ENCODE measurements at regions not wholly inside any gene's neighbourhood (a gene's known extent, or its start where the extent isn't known, plus 50 kb on each side); places are given as distances from the start of the nearest gene placed in this dataset.
"Not testable (repeated sequence)": the region's sequence is repeated elsewhere in the genome, so short reads cannot be mapped to it uniquely, and the experiment has no call there.

- ChIA-PET CTCF (interaction anchor here (0.9 kb wide), 1 partner anchor 125 kb away, joined by 3 read pairs; no protein-coding TSS in a partner anchor), POLR2A (no interaction called here)
- no peaks in the 10 kb centered on the region for H3K27me3 ChIP-seq (ENCODE audit: control insufficient read depth, insufficient read depth, low read length)
- DNase-seq (ENCODE audit: low read depth): no peak
- no peak overlapping the region for H3K4me3 ChIP-seq (ENCODE audit: low read depth, low read length)
- no peaks in the 10 kb centered on the region for H3K36me3 ChIP-seq (ENCODE audit: control insufficient read depth, insufficient read depth, low read length)
- TF ChIP-seq CTCF (IDR thresholded peaks at IDR 0.05; ENCODE audit: insufficient read depth, low read depth, low read length): no peak
These were observed 68.1 kb upstream of the CCDC179 start for GRCh38 chr11:22928207-22928917.

GRCh38 chr11:22930816-22931594, 70.7 kb upstream of the CCDC179 start:
- Histone ChIP-seq H3K27me3 (ENCODE audit: control insufficient read depth, insufficient read depth, low read length) (no peaks in the 10 kb centered on the region), H3K36me3 (ENCODE audit: control insufficient read depth, insufficient read depth, low read length) (no peaks in the 10 kb centered on the region), H3K4me3 (ENCODE audit: low read depth, low read length) (no peak overlapping the region)
- POLR2A ChIA-PET: no interaction called here
- no peak for DNase-seq (ENCODE audit: low read depth)
- no peak for TF ChIP-seq CTCF (IDR thresholded peaks at IDR 0.05; ENCODE audit: insufficient read depth, low read depth, low read length)
- CTCF ChIA-PET: no interaction called here

GRCh38 chr11:22938691-22939090, 78.4 kb upstream of the CCDC179 start:
- POLR2A ChIA-PET: no interaction called here
- no peaks in the 10 kb centered on the region for H3K27me3 ChIP-seq (ENCODE audit: control insufficient read depth, insufficient read depth, low read length)
- DNase-seq (ENCODE audit: low read depth): no peak
- TF ChIP-seq CTCF (IDR thresholded peaks at IDR 0.05; ENCODE audit: insufficient read depth, low read depth, low read length): no peak
- no peak overlapping the region for H3K4me3 ChIP-seq (ENCODE audit: low read depth, low read length)
- H3K36me3 ChIP-seq (ENCODE audit: control insufficient read depth, insufficient read depth, low read length): no peaks in the 10 kb centered on the region
- CTCF ChIA-PET: no interaction called here

DNA sequence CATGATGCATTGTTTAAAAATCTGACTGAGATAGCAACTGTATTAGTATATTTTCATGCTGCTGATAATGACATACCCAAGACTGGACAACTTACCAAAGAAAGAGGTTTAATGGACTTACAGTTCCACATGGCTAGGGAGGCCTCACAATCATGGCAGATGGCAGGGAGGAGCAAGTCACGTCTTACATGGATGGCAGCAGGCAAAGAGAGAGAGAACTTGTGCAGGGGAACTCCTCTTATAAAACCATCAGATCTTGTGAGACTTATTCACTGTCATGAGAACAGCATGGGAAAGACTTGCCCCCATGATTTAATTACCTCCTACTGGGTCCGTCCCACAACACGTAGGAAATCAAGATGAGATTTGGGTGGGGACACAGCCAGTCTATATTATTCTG, 81.3 kb upstream of the CCDC179 start:
- POLR2A ChIA-PET; DNase-seq (ENCODE audit: low read depth); H3K36me3 ChIP-seq (ENCODE audit: control insufficient read depth, insufficient read depth, low read length); CTCF ChIA-PET; H3K27me3 ChIP-seq (ENCODE audit: control insufficient read depth, insufficient read depth, low read length); H3K4me3 ChIP-seq (ENCODE audit: low read depth, low read length): not testable (repeated sequence)

- ChIA-PET POLR2A (no interaction called here), CTCF (interaction anchor here (0.8 kb wide), 1 partner anchor 113 kb away, joined by 3 read pairs; no protein-coding TSS in a partner anchor)
- no peak for DNase-seq (ENCODE audit: low read depth)
- no peak overlapping the region for H3K4me3 ChIP-seq (ENCODE audit: low read depth, low read length)
- no peaks in the 10 kb centered on the region for H3K36me3 ChIP-seq (ENCODE audit: control insufficient read depth, insufficient read depth, low read length)
- no peak for TF ChIP-seq CTCF (IDR thresholded peaks at IDR 0.05; ENCODE audit: insufficient read depth, low read depth, low read length)
- H3K27me3 ChIP-seq (ENCODE audit: control insufficient read depth, insufficient read depth, low read length): no peaks in the 10 kb centered on the region
These were observed 97.5 kb upstream of the CCDC179 start for GRCh38 chr11:22957786-22958185.
